OCI-LY1 (cell line): ENCODE measurements at regions not wholly inside any gene's neighbourhood (a gene's known extent, or its start where the extent isn't known, plus 50 kb on each side); places are given as distances from the start of the nearest gene placed in this dataset.

Source experiments
- CTCF ChIP-seq: fragments of 200-600 bp; sonication (generic), shearing (Covaris generic); IDR thresholded peaks from 2 replicates; pipeline ENCODE4 v1.5.1; 2017; ENCODE audit warnings: mild to moderate bottlenecking, antibody characterized with exemption, low read length, moderate library complexity, mixed read lengths
- EZH2 ChIP-seq: fragments of 200-600 bp; sonication (generic), shearing (Covaris generic); IDR thresholded peaks from 2 replicates; pipeline ENCODE4 v1.8.0; 2017; ENCODE audit warnings: borderline replicate concordance, mixed run types, mild to moderate bottlenecking, antibody characterized with exemption, low read length, moderate library complexity, mixed read lengths

DNA sequence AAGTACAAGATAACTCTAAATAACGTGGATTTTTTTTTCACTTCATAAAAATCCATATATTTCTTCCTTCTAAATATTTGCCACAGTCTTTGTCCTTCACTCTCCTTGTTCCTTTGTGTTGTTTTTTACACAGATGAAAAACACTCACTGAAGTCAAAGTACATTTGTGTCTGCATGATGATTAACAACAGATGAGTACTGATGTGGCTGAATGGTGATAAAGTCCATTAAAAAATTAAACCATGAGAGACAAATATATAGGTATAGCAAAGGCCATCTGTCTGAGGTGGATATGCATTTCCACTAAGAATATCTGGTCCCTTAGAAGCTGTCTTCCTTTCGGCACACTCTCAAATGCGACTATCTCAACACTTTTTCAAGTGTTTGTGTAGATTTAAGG is 317.5 kb upstream of the MCTP2 start:
- TF ChIP-seq CTCF = no peak
- TF ChIP-seq EZH2 = no peak
